HEK293 (cell line): ENCODE measurements at regions not wholly inside any gene's neighbourhood (a gene's known extent, or its start where the extent isn't known, plus 50 kb on each side); places are given as distances from the start of the nearest gene placed in this dataset.

Experiments used
- CTCF ChIA-PET: fragments of 350-600 bp; formaldehyde crosslinking; extraction: SDS; loops from one replicate; lab custom pipeline; 2021; ENCODE audit warnings: antibody characterized with exemption; lab: Yijun Ruan, JAX
- POLR2A ChIA-PET: fragments of 300-600 bp; formaldehyde crosslinking; extraction: SDS; loops from one replicate; lab custom pipeline; 2020; ENCODE audit warnings: antibody characterized with exemption, inconsistent platforms; lab: Yijun Ruan, JAX
- H3K27ac ChIP-seq: fragments of 200-500 bp; sonication (Bioruptor generic); 2 replicates; pipeline ENCODE4 v1.5.1; 2014; ENCODE audit warnings: low read depth, low read length, control low read depth, inconsistent platforms; ENCODE audit errors: extremely low read depth
- H3K36me3 ChIP-seq, 2 experiments: fragments of 200-500 bp in 1 of 2; sonication (Bioruptor generic) in 1 of 2; 1 replicate in 1 of 2; 2 replicates in 1 of 2; pipeline ENCODE4 v1.5.1; 2014 to 2017; ENCODE audit warnings: inconsistent platforms in 2 of 2, low read length in 2 of 2; ENCODE audit not compliant: control insufficient read depth in 2 of 2, insufficient read depth in 1 of 2
- H3K4me1 ChIP-seq: fragments of 200-500 bp; sonication (Bioruptor generic); 2 replicates; pipeline ENCODE4 v1.5.1; 2014; ENCODE audit warnings: mild to moderate bottlenecking, low read length, inconsistent platforms; ENCODE audit not compliant: control insufficient read depth, insufficient read depth
- H3K4me3 ChIP-seq: 2 replicates; pipeline ENCODE4 v1.5.1; 2011; ENCODE audit warnings: low read depth, mild to moderate bottlenecking, control low read depth, low read length, moderate library complexity
- H3K9me3 ChIP-seq: fragments of 200-500 bp; sonication (Bioruptor generic); 2 replicates; pipeline ENCODE4 v1.5.1; 2014; ENCODE audit warnings: low read depth, low read length, inconsistent platforms; ENCODE audit not compliant: control insufficient read depth, insufficient read depth
- EGR2 ChIP-seq: fragments of 450-650 bp; formaldehyde crosslinking; IDR thresholded peaks from 2 replicates; pipeline ENCODE4 v1.5.1; 2016; ENCODE audit warnings: low read depth, missing biosample characterization, missing genetic modification characterization
- HOXA7 ChIP-seq: sonication (generic); formaldehyde crosslinking; IDR thresholded peaks from 2 replicates; pipeline ENCODE4 v1.8.1; 2022; ENCODE audit warnings: missing genetic modification reagents, borderline replicate concordance
- HOXD13 ChIP-seq: sonication (generic); formaldehyde crosslinking; IDR thresholded peaks from 2 replicates; pipeline ENCODE4 v1.8.0; 2022; ENCODE audit warnings: missing genetic modification reagents, borderline replicate concordance
- KLF16 ChIP-seq: fragments of 450-650 bp; formaldehyde crosslinking; IDR thresholded peaks from 2 replicates; pipeline ENCODE4 v1.5.1; 2017; ENCODE audit warnings: missing biosample characterization, missing genetic modification characterization
- SALL2 ChIP-seq: fragments of 450-650 bp; formaldehyde crosslinking; IDR thresholded peaks from 2 replicates; pipeline ENCODE4 v1.5.0; 2017; ENCODE audit warnings: missing biosample characterization, mild to moderate bottlenecking, missing genetic modification characterization, borderline replicate concordance
- ZBTB20 ChIP-seq: fragments of 450-650 bp; formaldehyde crosslinking; IDR thresholded peaks from 2 replicates; pipeline ENCODE4 v1.5.1; 2016; ENCODE audit warnings: missing biosample characterization, missing genetic modification characterization
- ZEB2 ChIP-seq: fragments of 450-650 bp; formaldehyde crosslinking; IDR thresholded peaks from 2 replicates; pipeline ENCODE4 v1.5.1; 2016; ENCODE audit warnings: missing biosample characterization, missing genetic modification characterization
- ZFHX2 ChIP-seq: fragments of 450-650 bp; formaldehyde crosslinking; conservative IDR thresholded peaks from 2 replicates; pipeline ENCODE4 v1.5.1; 2016; ENCODE audit warnings: missing biosample characterization, missing genetic modification characterization
- ZNF155 ChIP-seq: fragments of 450-650 bp; formaldehyde crosslinking; IDR thresholded peaks from 2 replicates; pipeline ENCODE4 v1.5.1; 2016; ENCODE audit warnings: missing biosample characterization, missing genetic modification characterization
- ZNF169 ChIP-seq: fragments of 450-650 bp; formaldehyde crosslinking; IDR thresholded peaks from 2 replicates; pipeline ENCODE4 v1.5.1; 2016; ENCODE audit warnings: missing biosample characterization, missing genetic modification characterization
- ZNF175 ChIP-seq: fragments of 450-650 bp; formaldehyde crosslinking; IDR thresholded peaks from 2 replicates; pipeline ENCODE4 v1.5.1; 2016; ENCODE audit warnings: missing biosample characterization, missing genetic modification characterization
- ZNF221 ChIP-seq: fragments of 450-650 bp; formaldehyde crosslinking; IDR thresholded peaks from 2 replicates; pipeline ENCODE4 v1.5.1; 2017; ENCODE audit warnings: missing biosample characterization, missing genetic modification characterization, borderline replicate concordance
- ZNF600 ChIP-seq: fragments of 450-650 bp; formaldehyde crosslinking; IDR thresholded peaks from 2 replicates; pipeline ENCODE4 v1.5.1; 2016; ENCODE audit warnings: missing biosample characterization, missing genetic modification characterization
- ZNF623 ChIP-seq: fragments of 450-650 bp; formaldehyde crosslinking; IDR thresholded peaks from 2 replicates; pipeline ENCODE4 v1.5.1; 2016; ENCODE audit warnings: missing biosample characterization, missing genetic modification characterization
- ZNF660 ChIP-seq: fragments of 450-650 bp; IDR thresholded peaks from 2 replicates; pipeline ENCODE4 v1.5.1; 2018; ENCODE audit warnings: missing biosample characterization, mild to moderate bottlenecking, missing genetic modification characterization
- ZNF843 ChIP-seq: fragments of 450-650 bp; formaldehyde crosslinking; IDR thresholded peaks from 2 replicates; pipeline ENCODE4 v1.5.1; 2016; ENCODE audit warnings: missing biosample characterization, missing genetic modification characterization
- TF ChIP-seq, protein P1 (sequence below): fragments of 450-650 bp; formaldehyde crosslinking; IDR thresholded peaks from 2 replicates; pipeline ENCODE4 v1.5.1; 2016; ENCODE audit warnings: missing biosample characterization, missing genetic modification characterization
- TF ChIP-seq, protein P2 (sequence below): fragments of 450-650 bp; formaldehyde crosslinking; IDR thresholded peaks from 2 replicates; pipeline ENCODE4 v1.5.1; 2016; ENCODE audit warnings: missing biosample characterization, missing genetic modification characterization
- TF ChIP-seq, protein P3 (sequence below): sonication (generic); formaldehyde crosslinking; IDR thresholded peaks from 2 replicates; pipeline ENCODE4 v1.8.1; 2022; ENCODE audit warnings: mild to moderate bottlenecking, moderate library complexity, missing genetic modification reagents
- TF ChIP-seq, protein P4 (sequence below): fragments of 450-650 bp; formaldehyde crosslinking; IDR thresholded peaks from 2 replicates; pipeline ENCODE4 v1.5.1; 2016; ENCODE audit warnings: missing biosample characterization, missing genetic modification characterization

DNA sequence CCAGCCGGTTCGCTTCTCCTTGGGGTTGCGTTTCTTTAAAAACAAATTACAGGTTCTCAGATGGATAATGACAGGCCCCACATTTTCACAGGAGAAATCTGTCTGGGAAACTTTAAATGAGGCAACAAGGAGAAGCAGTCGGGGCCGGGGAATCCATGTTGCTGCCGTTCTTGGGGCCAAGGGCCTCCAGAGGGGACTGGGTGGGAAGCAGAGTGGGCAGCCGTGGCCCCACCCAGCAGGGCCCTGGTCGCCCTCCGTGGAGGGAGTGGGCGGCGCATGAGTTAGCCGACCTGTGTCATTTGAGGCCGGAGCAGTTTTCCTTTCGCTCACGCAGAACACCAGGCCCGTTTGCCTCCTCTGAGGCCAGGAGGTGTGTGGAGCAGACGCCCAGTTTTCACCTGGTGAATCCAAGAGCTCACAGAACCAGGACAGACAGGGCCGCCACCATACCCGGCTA is 207.7 kb upstream of the CIBAR2 start (continued):
- TF ChIP-seq, protein P1, sequence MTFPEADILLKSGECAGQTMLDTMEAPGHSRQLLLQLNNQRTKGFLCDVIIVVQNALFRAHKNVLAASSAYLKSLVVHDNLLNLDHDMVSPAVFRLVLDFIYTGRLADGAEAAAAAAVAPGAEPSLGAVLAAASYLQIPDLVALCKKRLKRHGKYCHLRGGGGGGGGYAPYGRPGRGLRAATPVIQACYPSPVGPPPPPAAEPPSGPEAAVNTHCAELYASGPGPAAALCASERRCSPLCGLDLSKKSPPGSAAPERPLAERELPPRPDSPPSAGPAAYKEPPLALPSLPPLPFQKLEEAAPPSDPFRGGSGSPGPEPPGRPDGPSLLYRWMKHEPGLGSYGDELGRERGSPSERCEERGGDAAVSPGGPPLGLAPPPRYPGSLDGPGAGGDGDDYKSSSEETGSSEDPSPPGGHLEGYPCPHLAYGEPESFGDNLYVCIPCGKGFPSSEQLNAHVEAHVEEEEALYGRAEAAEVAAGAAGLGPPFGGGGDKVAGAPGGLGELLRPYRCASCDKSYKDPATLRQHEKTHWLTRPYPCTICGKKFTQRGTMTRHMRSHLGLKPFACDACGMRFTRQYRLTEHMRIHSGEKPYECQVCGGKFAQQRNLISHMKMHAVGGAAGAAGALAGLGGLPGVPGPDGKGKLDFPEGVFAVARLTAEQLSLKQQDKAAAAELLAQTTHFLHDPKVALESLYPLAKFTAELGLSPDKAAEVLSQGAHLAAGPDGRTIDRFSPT (tag by site-specific recombination): no peak
- TF ChIP-seq HOXA7 (no peak), ZNF660 (no peak), HOXD13 (no peak), SALL2 (tag by site-specific recombination) (no peak), ZNF843 (tag by site-specific recombination) (no peak), ZNF169 (tag by site-specific recombination) (no peak), KLF16 (no peak), ZBTB20 (no peak), ZEB2 (no peak), EGR2 (tag by site-specific recombination) (peak; percentile 79), ZFHX2 (tag by site-specific recombination) (peak; percentile 80), ZNF600 (tag by site-specific recombination) (0 out of 2 replicates have a peak, but pooled peaks have one; percentile 15), ZNF155 (no peak), ZNF175 (tag by site-specific recombination) (no peak)
- TF ChIP-seq, protein P2, sequence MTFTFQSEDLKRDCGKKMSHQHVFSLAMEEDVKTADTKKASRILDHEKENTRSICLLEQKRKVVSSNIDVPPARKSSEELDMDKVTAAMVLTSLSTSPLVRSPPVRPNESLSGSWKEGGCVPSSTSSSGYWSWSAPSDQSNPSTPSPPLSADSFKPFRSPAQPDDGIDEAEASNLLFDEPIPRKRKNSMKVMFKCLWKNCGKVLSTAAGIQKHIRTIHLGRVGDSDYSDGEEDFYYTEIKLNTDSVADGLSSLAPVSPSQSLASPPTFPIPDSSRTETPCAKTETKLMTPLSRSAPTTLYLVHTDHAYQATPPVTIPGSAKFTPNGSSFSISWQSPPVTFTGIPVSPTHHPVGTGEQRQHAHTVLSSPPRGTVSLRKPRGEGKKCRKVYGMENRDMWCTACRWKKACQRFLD (tag by site-specific recombination): no peak

DNA sequence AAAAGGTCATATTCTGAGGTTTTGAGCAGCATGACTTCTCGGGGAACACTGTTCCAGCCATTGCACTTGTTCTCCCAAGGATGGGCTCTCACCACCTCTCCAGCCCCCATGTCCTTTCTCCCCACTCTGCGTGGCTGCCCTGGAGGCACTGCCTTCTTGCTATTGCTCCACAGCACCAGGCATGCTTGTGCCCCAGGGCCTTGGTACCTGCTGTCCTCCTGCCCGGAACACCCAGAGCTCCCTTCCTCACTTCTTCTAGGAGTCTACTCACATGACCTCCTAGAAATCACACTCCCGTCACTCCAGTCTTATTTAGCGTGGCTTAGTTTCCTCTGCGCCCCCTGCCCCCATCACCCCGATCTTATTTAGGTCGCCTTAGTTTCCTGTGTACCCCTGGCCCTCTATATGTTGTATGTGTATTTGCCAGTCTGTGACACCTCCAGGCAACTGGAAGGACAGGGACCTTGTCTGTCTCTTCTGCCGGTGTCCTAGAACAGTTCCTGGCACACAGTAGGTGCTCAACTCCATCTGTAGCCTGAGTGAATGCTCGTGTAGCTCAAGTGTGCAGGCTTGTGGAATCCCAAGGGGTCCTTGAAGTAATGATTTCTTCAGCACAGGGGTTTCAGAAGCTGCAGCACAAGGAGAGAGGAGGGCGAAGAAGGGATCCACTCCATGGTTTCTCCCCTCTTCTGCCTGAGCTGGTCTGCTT is 208.6 kb upstream of the CIBAR2 start:
- ChIA-PET POLR2A (interaction anchor here (0.7 kb wide), 1 partner anchor 47 kb away, joined by 4 read pairs; no protein-coding TSS in a partner anchor), CTCF (interaction anchor here (0.7 to 1.8 kb wide), 4 partner anchors 10 to 398 kb away, joined by 3 to 7 read pairs (median 3); no protein-coding TSS in a partner anchor)
- H3K27ac ChIP-seq: no peak overlapping the region
- H3K4me1 ChIP-seq: peaks cover 6% of the 10 kb centered on the region
- H3K9me3 ChIP-seq: no peaks in the 10 kb centered on the region
- H3K4me3 ChIP-seq: no peak overlapping the region
- TF ChIP-seq, protein P3, sequence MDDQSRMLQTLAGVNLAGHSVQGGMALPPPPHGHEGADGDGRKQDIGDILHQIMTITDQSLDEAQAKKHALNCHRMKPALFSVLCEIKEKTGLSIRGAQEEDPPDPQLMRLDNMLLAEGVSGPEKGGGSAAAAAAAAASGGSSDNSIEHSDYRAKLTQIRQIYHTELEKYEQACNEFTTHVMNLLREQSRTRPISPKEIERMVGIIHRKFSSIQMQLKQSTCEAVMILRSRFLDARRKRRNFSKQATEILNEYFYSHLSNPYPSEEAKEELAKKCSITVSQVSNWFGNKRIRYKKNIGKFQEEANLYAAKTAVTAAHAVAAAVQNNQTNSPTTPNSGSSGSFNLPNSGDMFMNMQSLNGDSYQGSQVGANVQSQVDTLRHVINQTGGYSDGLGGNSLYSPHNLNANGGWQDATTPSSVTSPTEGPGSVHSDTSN (CRISPR knock-in tag): no peak
- TF ChIP-seq ZNF623 (peak; percentile 96), ZNF221 (no peak), HOXA7 (no peak)
- no peaks in the 10 kb centered on the region for H3K36me3 ChIP-seq

DNA sequence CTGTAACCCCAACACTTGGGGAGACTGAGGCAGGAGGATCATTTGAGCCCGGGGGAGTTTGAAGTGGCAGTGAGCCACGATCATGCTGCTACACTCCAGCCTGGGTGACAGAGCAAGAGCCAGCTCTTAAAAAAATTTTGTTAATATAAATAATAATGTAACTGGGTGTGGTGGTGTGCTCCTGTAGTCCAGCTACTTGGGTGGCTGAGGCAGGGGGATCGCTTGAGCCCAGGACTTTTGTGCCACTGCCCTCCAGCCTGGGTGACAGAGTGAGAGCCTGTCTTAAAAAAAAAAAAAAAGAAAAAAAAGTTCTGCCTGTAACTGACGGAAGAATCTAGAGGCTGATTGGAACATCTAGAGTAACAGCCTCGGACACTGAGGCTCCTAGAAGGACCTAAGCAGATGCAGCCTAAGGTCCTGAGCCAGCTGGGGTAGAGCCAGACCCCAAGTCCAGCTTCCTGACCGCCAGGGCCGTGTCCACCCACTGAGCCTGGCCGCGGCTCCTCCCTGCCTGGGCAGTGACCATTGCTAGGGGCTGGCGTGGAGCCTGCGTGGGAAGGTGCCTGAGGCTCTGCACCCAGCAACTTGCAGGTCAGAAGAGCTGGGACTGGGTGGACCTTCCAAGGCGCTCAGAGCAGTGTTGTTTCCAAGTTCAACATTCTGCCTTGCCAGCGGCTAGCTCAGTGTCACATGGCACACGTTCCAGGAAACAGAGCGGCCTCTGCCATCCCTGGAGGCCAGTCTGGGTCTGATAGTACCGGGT is 209.4 kb upstream of the CIBAR2 start:
- TF ChIP-seq, protein P4, sequence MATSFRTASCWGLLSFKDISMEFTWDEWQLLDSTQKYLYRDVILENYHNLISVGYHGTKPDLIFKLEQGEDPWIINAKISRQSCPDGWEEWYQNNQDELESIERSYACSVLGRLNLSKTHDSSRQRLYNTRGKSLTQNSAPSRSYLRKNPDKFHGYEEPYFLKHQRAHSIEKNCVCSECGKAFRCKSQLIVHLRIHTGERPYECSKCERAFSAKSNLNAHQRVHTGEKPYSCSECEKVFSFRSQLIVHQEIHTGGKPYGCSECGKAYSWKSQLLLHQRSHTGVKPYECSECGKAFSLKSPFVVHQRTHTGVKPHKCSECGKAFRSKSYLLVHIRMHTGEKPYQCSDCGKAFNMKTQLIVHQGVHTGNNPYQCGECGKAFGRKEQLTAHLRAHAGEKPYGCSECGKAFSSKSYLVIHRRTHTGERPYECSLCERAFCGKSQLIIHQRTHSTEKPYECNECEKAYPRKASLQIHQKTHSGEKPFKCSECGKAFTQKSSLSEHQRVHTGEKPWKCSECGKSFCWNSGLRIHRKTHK (tag by site-specific recombination): no peak
- peak; percentile 33; the same call in 1 of the 2 replicates for TF ChIP-seq EGR2 (tag by site-specific recombination)
- CTCF ChIA-PET: interaction anchor here (0.7 to 1.9 kb wide), 4 partner anchors 9 to 65 kb away, joined by 3 to 7 read pairs (median 4); no protein-coding TSS in a partner anchor
- Histone ChIP-seq H3K36me3 (no peaks in the 10 kb centered on the region), H3K4me1 (peaks cover 6% of the 10 kb centered on the region), H3K9me3 (no peaks in the 10 kb centered on the region), H3K4me3 (no peak overlapping the region), H3K27ac (no peak overlapping the region)
- POLR2A ChIA-PET: interaction anchor here (0.7 kb wide), 1 partner anchor 46 kb away, joined by 4 read pairs; no protein-coding TSS in a partner anchor
